ENCODE measurements at regions not wholly inside any gene's neighbourhood (a gene's known extent, or its start where the extent isn't known, plus 50 kb on each side); places are given as distances from the start of the nearest gene placed in this dataset.

GRCh38 chr9:15047028-15047551 is 136.9 kb upstream of the FREM1 start:
- Histone ChIP-seq H3K4me3 (replicated peaks; ENCODE audit: insufficient read depth, low read length) (no peak overlapping the region), H3K27me3 (ENCODE audit: insufficient read depth, poor library complexity, severe bottlenecking) (no peaks in the 10 kb centered on the region), H3K27ac (replicated peaks) (no peak overlapping the region)
- TF ChIP-seq SPI1 (IDR thresholded peaks at IDR 0.05; ENCODE audit: borderline replicate concordance, low read depth): no peak
- no peak for TF ChIP-seq POLR2AphosphoS5 (IDR thresholded peaks at IDR 0.05; ENCODE audit: low read depth)
- TF ChIP-seq REST (IDR thresholded peaks at IDR 0.05; ENCODE audit: insufficient replicate concordance, low read depth): no peak
- TF ChIP-seq CTCF (IDR thresholded peaks at IDR 0.05; ENCODE audit: insufficient read depth, low read length): no peak
- TF ChIP-seq GABPA (IDR thresholded peaks at IDR 0.05; ENCODE audit: low read depth): no peak
- DNase-seq (ENCODE audit: low read depth in 1 of 2, low spot score in 1 of 2): no peak

- TF ChIP-seq REST (IDR thresholded peaks at IDR 0.05; ENCODE audit: insufficient replicate concordance, low read depth) (no peak), GABPA (IDR thresholded peaks at IDR 0.05; ENCODE audit: low read depth) (no peak), POLR2AphosphoS5 (IDR thresholded peaks at IDR 0.05; ENCODE audit: low read depth) (no peak), SPI1 (IDR thresholded peaks at IDR 0.05; ENCODE audit: borderline replicate concordance, low read depth) (no peak), CTCF (IDR thresholded peaks at IDR 0.05; ENCODE audit: insufficient read depth, low read length) (no peak)
- H3K27ac ChIP-seq (replicated peaks): no peak overlapping the region
- H3K4me3 ChIP-seq (replicated peaks; ENCODE audit: insufficient read depth, low read length): no peak overlapping the region
- H3K27me3 ChIP-seq (ENCODE audit: insufficient read depth, poor library complexity, severe bottlenecking): no peaks in the 10 kb centered on the region
- no peak for DNase-seq (ENCODE audit: low read depth in 1 of 2, low spot score in 1 of 2)
Observed at GRCh38 chr9:15033316-15033715, 123.1 kb upstream of the FREM1 start.

GRCh38 chr9:15032860-15033259 is 122.6 kb upstream of the FREM1 start:
- H3K27ac ChIP-seq (replicated peaks): no peak overlapping the region
- TF ChIP-seq POLR2AphosphoS5 (IDR thresholded peaks at IDR 0.05; ENCODE audit: low read depth): no peak
- TF ChIP-seq CTCF (IDR thresholded peaks at IDR 0.05; ENCODE audit: insufficient read depth, low read length): no peak

GRCh38 chr9:15021146-15021545 is 110.9 kb upstream of the FREM1 start:
- no peak for TF ChIP-seq POLR2AphosphoS5 (IDR thresholded peaks at IDR 0.05; ENCODE audit: low read depth)
- TF ChIP-seq CTCF (IDR thresholded peaks at IDR 0.05; ENCODE audit: insufficient read depth, low read length): no peak
- no peak for TF ChIP-seq GABPA (IDR thresholded peaks at IDR 0.05; ENCODE audit: low read depth)
- no peak for TF ChIP-seq REST (IDR thresholded peaks at IDR 0.05; ENCODE audit: insufficient replicate concordance, low read depth)
- DNase-seq (ENCODE audit: low read depth in 1 of 2, low spot score in 1 of 2): no peak
- Histone ChIP-seq H3K27ac (replicated peaks) (no peak overlapping the region), H3K4me3 (replicated peaks; ENCODE audit: insufficient read depth, low read length) (no peak overlapping the region), H3K27me3 (ENCODE audit: insufficient read depth, poor library complexity, severe bottlenecking) (no peaks in the 10 kb centered on the region)

More at GRCh38 chr9:15032860-15033259, 122.6 kb upstream of the FREM1 start:
- Histone ChIP-seq H3K4me3 (replicated peaks; ENCODE audit: insufficient read depth, low read length) (no peak overlapping the region), H3K27me3 (ENCODE audit: insufficient read depth, poor library complexity, severe bottlenecking) (no peaks in the 10 kb centered on the region)
- no peak for DNase-seq (ENCODE audit: low read depth in 1 of 2, low spot score in 1 of 2)

Measured in HL-60 (cell line).